CD4-positive, alpha-beta T cell (primary cell): ENCODE measurements at regions not wholly inside any gene's neighbourhood (a gene's known extent, or its start where the extent isn't known, plus 50 kb on each side); places are given as distances from the start of the nearest gene placed in this dataset.

Source experiments
- ATAC-seq: fragments of 200-7000 bp; cut with Tn5 transposase; one replicate; pipeline ENCODE4 v1.10.0; 2022; ENCODE audit warnings: mild to moderate bottlenecking; ENCODE audit not compliant: poor library complexity
- CTCF ChIA-PET: fragments of 350-600 bp; sonication (Branson Sonifier 250); formaldehyde crosslinking; loops from one replicate; lab custom pipeline; 2021; ENCODE audit warnings: antibody characterized with exemption, inconsistent platforms; lab: Charles Lee
- POLR2A ChIA-PET: fragments of 350-600 bp; sonication (Branson Sonifier 250); formaldehyde crosslinking; loops from one replicate; lab custom pipeline; 2021; ENCODE audit warnings: antibody characterized with exemption, inconsistent platforms; lab: Charles Lee
- DNase-seq, 14 experiments: peaks; one replicate each; pipeline ENCODE4 v3.0.0-alpha.2; 2013 to 2020; ENCODE audit warnings: mixed read lengths in 2 of 14
- H3K27ac ChIP-seq, 2 donors: one replicate each; pipeline versions ENCODE4 v1.5.1 to v1.7.0; 2013; ENCODE audit warnings: low read length in 2 of 2, low read depth in 1 of 2, mild to moderate bottlenecking in 1 of 2
- H3K27me3 ChIP-seq, 2 experiments: 1 replicate in 1 of 2; 2 replicates in 1 of 2; pipeline versions ENCODE4 v1.6.1 to v1.7.0; 2013; ENCODE audit warnings: low read length in 2 of 2, control low read depth in 1 of 2, mild to moderate bottlenecking in 1 of 2, moderate library complexity in 1 of 2; ENCODE audit not compliant: insufficient read depth in 2 of 2, control insufficient read depth in 1 of 2
- H3K36me3 ChIP-seq: one replicate; pipeline ENCODE4 v1.6.1; 2013; ENCODE audit warnings: low read length, control low read depth; ENCODE audit not compliant: insufficient read depth
- H3K4me1 ChIP-seq: one replicate; pipeline ENCODE4 v1.6.1; 2013; ENCODE audit warnings: low read length, control low read depth; ENCODE audit not compliant: insufficient read depth
- H3K4me3 ChIP-seq: one replicate; pipeline ENCODE4 v1.5.1; 2013; ENCODE audit warnings: mild to moderate bottlenecking, low read length, moderate library complexity
- H3K9me3 ChIP-seq, 2 experiments: 1 replicate in 1 of 2; 2 replicates in 1 of 2; pipeline versions ENCODE4 v1.6.1 to v1.7.0; 2013; ENCODE audit warnings: low read length in 2 of 2, mild to moderate bottlenecking in 2 of 2, control low read depth in 1 of 2, moderate library complexity in 1 of 2; ENCODE audit not compliant: control insufficient read depth in 1 of 2, insufficient read depth in 1 of 2
- H3K27ac Mint-ChIP-seq: one replicate; pipeline ENCODE4 v1.8.0; 2020; ENCODE audit warnings: mixed read lengths
- H3K27me3 Mint-ChIP-seq: one replicate; pipeline ENCODE4 v1.8.0; 2021; ENCODE audit warnings: mixed read lengths
- H3K36me3 Mint-ChIP-seq: one replicate; pipeline ENCODE4 v1.8.0; 2021; ENCODE audit warnings: low read depth, mixed read lengths
- H3K4me1 Mint-ChIP-seq: one replicate; pipeline ENCODE4 v1.8.0; 2021; ENCODE audit warnings: low read depth, mixed read lengths
- H3K4me3 Mint-ChIP-seq: one replicate; pipeline ENCODE4 v1.8.0; 2020; ENCODE audit warnings: mild to moderate bottlenecking, mixed read lengths
- H3K9me3 Mint-ChIP-seq: one replicate; pipeline ENCODE4 v1.8.0; 2020; ENCODE audit warnings: mixed read lengths
- intact Hi-C, 2 experiments: fragments of 100-400 bp; cut with DNase I in 1 of 2; cut with micrococcal nuclease in 1 of 2; formaldehyde crosslinking; loops; one replicate each; pipeline versions ENCODE4 v1.15.1 to v1.9.0; 2023 to 2025; cut with DNase I, micrococcal nuclease
- TF ChIP-seq, protein P1 (sequence below): fragments of 200-600 bp; IDR thresholded peaks from one replicate; pipeline ENCODE4 v1.8.0; 2022; ENCODE audit warnings: antibody characterized with exemption, mild to moderate bottlenecking

DNA sequence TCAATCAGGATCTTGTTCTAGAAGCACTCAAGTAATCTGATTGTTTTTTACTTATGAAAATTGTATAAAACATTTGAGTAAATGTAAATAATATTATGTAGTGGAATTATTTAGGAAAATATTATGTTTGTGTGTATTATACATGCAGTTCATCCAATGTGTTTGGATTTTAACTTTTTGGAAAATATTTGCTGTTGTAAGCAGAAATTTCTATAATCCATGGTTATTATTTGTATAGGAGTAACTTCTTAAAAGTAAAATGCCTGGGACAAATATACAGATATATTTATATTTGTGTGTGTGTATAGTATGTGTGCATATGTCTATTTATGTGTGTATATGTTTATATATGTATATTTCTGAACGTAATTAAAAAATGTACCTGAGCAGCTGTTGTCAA lies 1394.6 kb upstream of the AGA start:
- Mint-ChIP-seq H3K36me3 (no peaks in the 10 kb centered on the region), H3K4me3 (no peak overlapping the region), H3K27me3 (no peaks in the 10 kb centered on the region), H3K9me3 (peaks cover 5% of the 10 kb centered on the region), H3K4me1 (no peaks in the 10 kb centered on the region), H3K27ac (no peak overlapping the region)
- TF ChIP-seq, protein P1, sequence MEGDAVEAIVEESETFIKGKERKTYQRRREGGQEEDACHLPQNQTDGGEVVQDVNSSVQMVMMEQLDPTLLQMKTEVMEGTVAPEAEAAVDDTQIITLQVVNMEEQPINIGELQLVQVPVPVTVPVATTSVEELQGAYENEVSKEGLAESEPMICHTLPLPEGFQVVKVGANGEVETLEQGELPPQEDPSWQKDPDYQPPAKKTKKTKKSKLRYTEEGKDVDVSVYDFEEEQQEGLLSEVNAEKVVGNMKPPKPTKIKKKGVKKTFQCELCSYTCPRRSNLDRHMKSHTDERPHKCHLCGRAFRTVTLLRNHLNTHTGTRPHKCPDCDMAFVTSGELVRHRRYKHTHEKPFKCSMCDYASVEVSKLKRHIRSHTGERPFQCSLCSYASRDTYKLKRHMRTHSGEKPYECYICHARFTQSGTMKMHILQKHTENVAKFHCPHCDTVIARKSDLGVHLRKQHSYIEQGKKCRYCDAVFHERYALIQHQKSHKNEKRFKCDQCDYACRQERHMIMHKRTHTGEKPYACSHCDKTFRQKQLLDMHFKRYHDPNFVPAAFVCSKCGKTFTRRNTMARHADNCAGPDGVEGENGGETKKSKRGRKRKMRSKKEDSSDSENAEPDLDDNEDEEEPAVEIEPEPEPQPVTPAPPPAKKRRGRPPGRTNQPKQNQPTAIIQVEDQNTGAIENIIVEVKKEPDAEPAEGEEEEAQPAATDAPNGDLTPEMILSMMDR = no peak
- POLR2A ChIA-PET = no interaction called here
- intact Hi-C loops = no loop called here
- CTCF ChIA-PET = no interaction called here
- no peak overlapping the region for H3K27ac ChIP-seq
- H3K4me3 ChIP-seq = no peak overlapping the region
- H3K27me3 ChIP-seq = no peaks in the 10 kb centered on the region
- DNase-seq (no peak), ATAC-seq (no peak)
- no peaks in the 10 kb centered on the region for H3K36me3 ChIP-seq
- no peaks in the 10 kb centered on the region for H3K4me1 ChIP-seq
- H3K9me3 ChIP-seq = no peaks in the 10 kb centered on the region

DNA sequence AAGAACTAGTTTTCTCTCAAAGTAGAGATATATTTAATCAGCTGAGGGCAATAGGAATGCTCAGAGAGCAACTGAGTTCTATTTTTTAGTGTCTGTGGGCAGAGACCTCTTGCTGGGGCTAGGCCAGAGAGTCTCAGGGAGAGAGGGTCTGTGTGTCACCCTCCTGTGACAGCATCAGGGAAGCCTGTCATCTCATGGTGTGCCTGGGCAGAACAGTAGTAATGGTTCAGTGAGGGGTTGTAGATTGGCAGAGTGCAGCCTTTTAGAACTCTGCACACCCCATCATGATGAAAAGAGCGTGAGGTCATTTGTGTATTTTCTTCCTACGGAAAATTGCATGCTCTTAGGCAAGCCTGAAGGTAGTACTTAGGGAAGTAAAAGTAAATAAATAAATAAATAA lies 1396.5 kb upstream of the AGA start:
- no peaks in the 10 kb centered on the region for H3K36me3 Mint-ChIP-seq
- no peak overlapping the region for H3K27ac Mint-ChIP-seq
- H3K9me3 ChIP-seq = no peaks in the 10 kb centered on the region
- H3K4me3 ChIP-seq = no peak overlapping the region
- no peaks in the 10 kb centered on the region for H3K4me1 Mint-ChIP-seq
- no peak overlapping the region for H3K4me3 Mint-ChIP-seq
- H3K27me3 Mint-ChIP-seq = no peaks in the 10 kb centered on the region
- CTCF ChIA-PET = no interaction called here
- ATAC-seq (no peak), DNase-seq (no peak)
- intact Hi-C loops = no loop called here
- POLR2A ChIA-PET = no interaction called here
- no peaks in the 10 kb centered on the region for H3K27me3 ChIP-seq
- H3K4me1 ChIP-seq = no peaks in the 10 kb centered on the region
- H3K9me3 Mint-ChIP-seq = no peaks in the 10 kb centered on the region
- H3K27ac ChIP-seq = no peak overlapping the region
- TF ChIP-seq, protein P1 = no peak
- H3K36me3 ChIP-seq = no peaks in the 10 kb centered on the region

- POLR2A ChIA-PET = no interaction called here
- ATAC-seq (no peak), DNase-seq (no peak)
- H3K36me3 ChIP-seq = no peaks in the 10 kb centered on the region
- Mint-ChIP-seq H3K9me3 (peaks cover 1% of the 10 kb centered on the region), H3K27me3 (no peaks in the 10 kb centered on the region), H3K27ac (no peak overlapping the region), H3K4me1 (no peaks in the 10 kb centered on the region), H3K36me3 (no peaks in the 10 kb centered on the region), H3K4me3 (no peak overlapping the region)
- intact Hi-C loops = no loop called here
- H3K4me3 ChIP-seq = no peak overlapping the region
- no peaks in the 10 kb centered on the region for H3K4me1 ChIP-seq
- TF ChIP-seq, protein P1 = no peak
- no peaks in the 10 kb centered on the region for H3K9me3 ChIP-seq
- CTCF ChIA-PET = no interaction called here
- H3K27ac ChIP-seq = no peak overlapping the region
- H3K27me3 ChIP-seq = no peaks in the 10 kb centered on the region
Observed at GRCh38 chr4:178856139-178856800, 1414.0 kb upstream of the AGA start.
